ENCODE measurements at regions not wholly inside any gene's neighbourhood (a gene's known extent, or its start where the extent isn't known, plus 50 kb on each side); places are given as distances from the start of the nearest gene placed in this dataset.
"Not testable (repeated sequence)": the region's sequence is repeated elsewhere in the genome, so short reads cannot be mapped to it uniquely, and the experiment has no call there.

DNA sequence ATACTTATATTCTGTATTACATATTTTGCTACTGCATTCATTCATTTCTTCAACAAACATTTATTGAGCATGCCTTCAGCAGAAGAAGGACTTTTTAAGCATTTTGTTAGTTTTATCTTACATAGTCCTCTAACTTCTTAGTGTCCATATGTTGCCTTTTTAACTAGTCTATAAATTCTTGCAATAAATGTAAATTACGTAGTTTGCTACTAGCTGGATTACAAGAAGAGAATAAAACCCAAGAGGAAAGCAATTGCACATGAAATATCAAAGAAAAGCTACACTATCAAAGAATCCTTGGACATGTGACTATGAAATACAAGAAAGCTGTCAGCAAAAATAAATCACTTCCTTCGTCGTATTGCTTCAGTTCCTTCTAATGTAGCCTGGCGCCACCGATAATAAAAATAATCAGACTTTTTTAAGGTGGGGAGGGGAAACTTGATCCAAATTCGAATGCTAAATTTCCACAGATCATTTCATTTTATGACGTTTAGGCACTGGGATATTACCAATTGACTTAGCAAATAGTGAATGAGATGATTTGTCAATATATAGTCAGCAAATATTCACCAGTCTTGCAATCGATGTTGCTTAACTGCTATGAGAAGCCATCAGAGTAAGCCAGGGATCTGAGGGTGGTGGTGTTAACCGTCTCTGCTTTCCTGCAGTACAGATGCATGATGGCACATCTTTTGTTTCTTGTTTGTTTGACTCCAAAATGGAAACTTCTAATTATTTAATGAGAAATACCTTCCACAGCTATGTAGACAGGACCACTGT is 258.7 kb upstream of the EXOC2 start:
- no peaks in the 10 kb centered on the region for H3K27me3 ChIP-seq (ENCODE audit: control insufficient read depth, insufficient read depth, low read length)
- no peaks in the 10 kb centered on the region for H3K9me3 ChIP-seq (ENCODE audit: control insufficient read depth, low read depth, low read length)
- H3K27ac ChIP-seq (ENCODE audit: low read length): no peak overlapping the region
- H3K36me3 ChIP-seq (ENCODE audit: control insufficient read depth, low read depth, low read length): no peaks in the 10 kb centered on the region
- no peak overlapping the region for H3K9ac ChIP-seq (ENCODE audit: low read length)
- H3K4me3 ChIP-seq (ENCODE audit: low read length): no peak overlapping the region
- no peaks in the 10 kb centered on the region for H3K4me1 ChIP-seq (ENCODE audit: control insufficient read depth, low read depth, low read length)

GRCh38 chr6:947235-947934 is 254.4 kb upstream of the EXOC2 start:
- Histone ChIP-seq H3K4me3 (ENCODE audit: low read length) (no peak overlapping the region), H3K9ac (ENCODE audit: low read length) (no peak overlapping the region), H3K27me3 (ENCODE audit: control insufficient read depth, insufficient read depth, low read length) (no peaks in the 10 kb centered on the region), H3K4me1 (ENCODE audit: control insufficient read depth, low read depth, low read length) (no peaks in the 10 kb centered on the region), H3K9me3 (ENCODE audit: control insufficient read depth, low read depth, low read length) (no peaks in the 10 kb centered on the region), H3K36me3 (ENCODE audit: control insufficient read depth, low read depth, low read length) (no peaks in the 10 kb centered on the region), H3K27ac (ENCODE audit: low read length) (no peak overlapping the region)

DNA sequence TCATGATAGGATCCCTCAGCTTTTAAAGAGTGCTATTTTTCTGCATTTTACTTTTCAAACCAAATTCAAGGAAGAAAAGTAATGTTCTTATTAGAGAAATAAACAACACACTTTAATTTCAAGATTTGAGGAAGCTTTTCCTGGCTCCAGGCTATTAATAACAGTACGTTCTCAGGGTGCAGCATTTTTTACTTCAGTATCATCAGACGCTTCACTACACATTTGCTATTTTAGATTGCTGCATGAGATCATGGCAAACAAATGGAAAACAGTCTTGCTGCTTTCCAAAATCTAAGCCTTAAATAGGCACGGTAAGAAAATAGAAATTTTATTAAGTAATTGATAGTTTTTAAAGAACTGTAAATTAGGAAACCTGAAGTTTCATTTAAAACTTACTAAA is 253.6 kb upstream of the EXOC2 start:
- no peaks in the 10 kb centered on the region for H3K27me3 ChIP-seq (ENCODE audit: control insufficient read depth, insufficient read depth, low read length)
- no peaks in the 10 kb centered on the region for H3K36me3 ChIP-seq (ENCODE audit: control insufficient read depth, low read depth, low read length)
- H3K4me3 ChIP-seq (ENCODE audit: low read length): no peak overlapping the region
- H3K9ac ChIP-seq (ENCODE audit: low read length): no peak overlapping the region
- H3K4me1 ChIP-seq (ENCODE audit: control insufficient read depth, low read depth, low read length): no peaks in the 10 kb centered on the region
- no peaks in the 10 kb centered on the region for H3K9me3 ChIP-seq (ENCODE audit: control insufficient read depth, low read depth, low read length)
- H3K27ac ChIP-seq (ENCODE audit: low read length): no peak overlapping the region

DNA sequence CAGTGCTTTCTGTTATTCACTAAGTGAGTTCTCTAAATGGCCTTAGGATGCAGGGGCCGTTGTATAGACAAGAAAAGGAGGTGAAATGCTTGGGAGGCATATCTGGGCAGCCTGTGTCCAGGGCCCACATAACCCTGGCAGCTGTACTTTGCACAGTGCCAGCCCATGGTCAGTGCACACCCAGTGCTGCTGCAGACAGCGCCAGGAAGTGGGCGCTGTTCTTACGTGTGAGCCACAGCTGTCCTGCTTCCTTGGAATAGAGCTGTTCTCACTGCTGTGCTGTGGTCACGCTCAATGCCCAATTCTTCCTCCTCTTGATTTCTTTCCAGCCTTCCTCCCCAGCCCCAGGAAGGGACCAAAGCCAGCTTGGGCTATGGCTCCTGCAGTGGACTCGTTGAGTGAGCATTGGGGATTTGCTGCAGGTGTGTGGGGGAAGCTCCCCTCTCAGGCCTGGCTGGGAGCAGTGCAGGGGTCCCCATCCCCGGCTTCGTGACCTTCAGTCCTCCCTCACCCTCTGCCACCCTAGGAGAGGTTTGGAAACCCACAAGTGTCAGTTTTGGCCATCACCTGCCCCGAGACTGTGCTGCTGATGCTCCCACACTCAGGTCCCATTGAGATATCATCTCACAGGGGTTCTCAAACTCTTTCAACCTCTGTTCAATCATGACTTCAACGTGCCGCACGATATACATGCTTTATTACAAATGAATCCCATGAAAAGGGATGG is 246.8 kb upstream of the EXOC2 start:
- Histone ChIP-seq H3K9ac (ENCODE audit: low read length) (no peak overlapping the region), H3K27ac (ENCODE audit: low read length) (no peak overlapping the region), H3K36me3 (ENCODE audit: control insufficient read depth, low read depth, low read length) (no peaks in the 10 kb centered on the region), H3K9me3 (ENCODE audit: control insufficient read depth, low read depth, low read length) (no peaks in the 10 kb centered on the region), H3K4me1 (ENCODE audit: control insufficient read depth, low read depth, low read length) (no peaks in the 10 kb centered on the region), H3K4me3 (ENCODE audit: low read length) (no peak overlapping the region), H3K27me3 (ENCODE audit: control insufficient read depth, insufficient read depth, low read length) (no peaks in the 10 kb centered on the region)

DNA sequence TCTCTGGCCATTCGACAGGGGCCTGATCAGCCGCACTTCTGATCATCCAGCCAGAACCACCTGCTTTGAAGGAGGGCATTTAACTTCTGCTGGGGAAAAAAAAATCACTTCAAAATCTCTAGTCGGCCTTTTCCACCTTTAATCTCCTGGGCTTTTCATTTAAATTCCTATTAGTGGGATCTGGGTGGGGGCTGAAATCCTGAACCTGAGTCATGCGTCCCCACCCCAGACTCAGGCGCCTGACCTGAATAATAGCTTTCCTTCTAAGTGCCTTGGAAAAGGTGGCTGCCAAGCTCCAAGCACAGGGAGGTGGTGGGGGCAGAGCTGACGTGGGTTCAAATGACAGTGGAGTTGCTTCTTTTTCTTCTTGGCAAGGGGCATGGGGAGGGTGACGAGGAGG is 246.0 kb upstream of the EXOC2 start:
- Histone ChIP-seq H3K27ac (ENCODE audit: low read length) (no peak overlapping the region), H3K4me3 (ENCODE audit: low read length) (no peak overlapping the region), H3K36me3 (ENCODE audit: control insufficient read depth, low read depth, low read length) (no peaks in the 10 kb centered on the region), H3K27me3 (ENCODE audit: control insufficient read depth, insufficient read depth, low read length) (no peaks in the 10 kb centered on the region), H3K9me3 (ENCODE audit: control insufficient read depth, low read depth, low read length) (no peaks in the 10 kb centered on the region), H3K9ac (ENCODE audit: low read length) (no peak overlapping the region), H3K4me1 (ENCODE audit: control insufficient read depth, low read depth, low read length) (no peaks in the 10 kb centered on the region)

DNA sequence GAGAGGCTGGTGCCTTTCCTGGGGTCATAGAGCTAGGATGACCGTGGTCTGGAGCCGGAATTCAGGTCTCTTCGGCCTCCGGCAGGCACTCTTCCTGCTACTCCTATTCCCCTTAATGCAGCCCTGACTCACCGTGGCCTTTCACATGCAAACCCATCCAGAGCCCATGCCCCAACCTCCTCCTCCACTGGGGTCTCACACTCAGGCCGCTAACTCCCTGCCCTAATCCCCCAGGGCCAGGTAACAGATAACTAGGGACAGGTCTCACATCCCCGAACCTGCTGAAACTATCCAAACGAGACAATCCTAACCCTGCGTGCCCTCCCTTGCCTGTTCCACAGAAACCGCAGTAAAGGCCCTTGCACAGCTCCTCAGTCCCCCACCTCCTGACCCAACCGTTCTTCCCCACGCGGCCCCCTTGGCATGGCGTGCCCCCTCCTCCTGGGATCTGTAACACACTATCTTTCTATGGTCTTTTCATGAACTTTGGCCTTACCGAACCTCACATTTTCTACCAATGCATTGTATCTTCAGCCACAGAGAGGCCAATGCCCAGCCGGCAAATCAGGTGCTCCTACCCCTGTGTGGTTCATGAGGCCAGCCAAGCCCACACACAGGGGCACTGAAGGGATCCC is 245.4 kb upstream of the EXOC2 start:
- Histone ChIP-seq H3K27me3 (ENCODE audit: control insufficient read depth, insufficient read depth, low read length) (no peaks in the 10 kb centered on the region), H3K9ac (ENCODE audit: low read length) (no peak overlapping the region), H3K27ac (ENCODE audit: low read length) (no peak overlapping the region), H3K9me3 (ENCODE audit: control insufficient read depth, low read depth, low read length) (no peaks in the 10 kb centered on the region), H3K36me3 (ENCODE audit: control insufficient read depth, low read depth, low read length) (no peaks in the 10 kb centered on the region), H3K4me1 (ENCODE audit: control insufficient read depth, low read depth, low read length) (no peaks in the 10 kb centered on the region), H3K4me3 (ENCODE audit: low read length) (no peak overlapping the region)

GRCh38 chr6:935582-935981 is 242.6 kb upstream of the EXOC2 start:
- no peaks in the 10 kb centered on the region for H3K27me3 ChIP-seq (ENCODE audit: control insufficient read depth, insufficient read depth, low read length)
- H3K27ac ChIP-seq (ENCODE audit: low read length): no peak overlapping the region
- H3K9me3 ChIP-seq (ENCODE audit: control insufficient read depth, low read depth, low read length): no peaks in the 10 kb centered on the region
- H3K4me1 ChIP-seq (ENCODE audit: control insufficient read depth, low read depth, low read length): no peaks in the 10 kb centered on the region
- no peak overlapping the region for H3K4me3 ChIP-seq (ENCODE audit: low read length)
- H3K36me3 ChIP-seq (ENCODE audit: control insufficient read depth, low read depth, low read length): no peaks in the 10 kb centered on the region
- H3K9ac ChIP-seq (ENCODE audit: low read length): no peak overlapping the region

- H3K27ac ChIP-seq (ENCODE audit: low read length): no peak overlapping the region
- H3K4me3 ChIP-seq (ENCODE audit: low read length): no peak overlapping the region
- H3K9me3 ChIP-seq (ENCODE audit: control insufficient read depth, low read depth, low read length): no peaks in the 10 kb centered on the region
- H3K27me3 ChIP-seq (ENCODE audit: control insufficient read depth, insufficient read depth, low read length): no peaks in the 10 kb centered on the region
- no peaks in the 10 kb centered on the region for H3K36me3 ChIP-seq (ENCODE audit: control insufficient read depth, low read depth, low read length)
- no peak overlapping the region for H3K9ac ChIP-seq (ENCODE audit: low read length)
- H3K4me1 ChIP-seq (ENCODE audit: control insufficient read depth, low read depth, low read length): no peaks in the 10 kb centered on the region
Observed at GRCh38 chr6:934686-935085, 241.7 kb upstream of the EXOC2 start.

- not testable (repeated sequence) for H3K36me3 ChIP-seq (ENCODE audit: control insufficient read depth, low read depth, low read length); H3K9ac ChIP-seq (ENCODE audit: low read length); H3K27ac ChIP-seq (ENCODE audit: low read length); H3K4me3 ChIP-seq (ENCODE audit: low read length); H3K4me1 ChIP-seq (ENCODE audit: control insufficient read depth, low read depth, low read length); H3K27me3 ChIP-seq (ENCODE audit: control insufficient read depth, insufficient read depth, low read length); H3K9me3 ChIP-seq (ENCODE audit: control insufficient read depth, low read depth, low read length)
Observed at GRCh38 chr6:931919-932318, 239.0 kb upstream of the EXOC2 start.

DNA sequence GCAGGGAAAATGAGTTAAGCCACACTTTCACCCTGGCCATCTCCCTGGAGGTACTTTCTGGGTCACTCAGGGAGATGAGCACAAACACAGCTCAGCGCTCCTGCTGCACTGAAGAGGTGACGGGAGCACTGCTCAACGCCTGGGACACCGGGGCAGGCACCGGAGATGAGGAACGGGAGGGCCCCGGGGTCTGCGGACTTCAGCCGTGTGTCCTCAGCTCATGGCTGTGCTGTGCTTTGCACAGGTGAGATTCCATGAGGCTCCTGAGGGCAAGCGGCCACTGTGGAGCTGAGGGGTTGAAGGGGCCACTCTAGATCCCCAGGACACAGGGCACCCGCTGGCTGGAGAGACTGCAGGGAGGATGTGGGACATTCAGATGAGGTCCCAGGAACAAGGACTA is 234.2 kb upstream of the EXOC2 start:
- no peaks in the 10 kb centered on the region for H3K27me3 ChIP-seq (ENCODE audit: control insufficient read depth, insufficient read depth, low read length)
- H3K9me3 ChIP-seq (ENCODE audit: control insufficient read depth, low read depth, low read length): no peaks in the 10 kb centered on the region
- H3K36me3 ChIP-seq (ENCODE audit: control insufficient read depth, low read depth, low read length): no peaks in the 10 kb centered on the region
- no peak overlapping the region for H3K9ac ChIP-seq (ENCODE audit: low read length)
- H3K4me3 ChIP-seq (ENCODE audit: low read length): no peak overlapping the region
- no peaks in the 10 kb centered on the region for H3K4me1 ChIP-seq (ENCODE audit: control insufficient read depth, low read depth, low read length)
- H3K27ac ChIP-seq (ENCODE audit: low read length): no peak overlapping the region

GRCh38 chr6:925656-926213 is 232.8 kb upstream of the EXOC2 start:
- no peaks in the 10 kb centered on the region for H3K36me3 ChIP-seq (ENCODE audit: control insufficient read depth, low read depth, low read length)
- no peak overlapping the region for H3K4me3 ChIP-seq (ENCODE audit: low read length)
- H3K9ac ChIP-seq (ENCODE audit: low read length): no peak overlapping the region
- no peaks in the 10 kb centered on the region for H3K4me1 ChIP-seq (ENCODE audit: control insufficient read depth, low read depth, low read length)
- no peaks in the 10 kb centered on the region for H3K27me3 ChIP-seq (ENCODE audit: control insufficient read depth, insufficient read depth, low read length)
- H3K27ac ChIP-seq (ENCODE audit: low read length): no peak overlapping the region
- H3K9me3 ChIP-seq (ENCODE audit: control insufficient read depth, low read depth, low read length): no peaks in the 10 kb centered on the region

Measured in iPS-18a (cell line).